H9 (cell line): ENCODE measurements at regions not wholly inside any gene's neighbourhood (a gene's known extent, or its start where the extent isn't known, plus 50 kb on each side); places are given as distances from the start of the nearest gene placed in this dataset.

ENCODE experiments used
- DNase-seq: peaks from one replicate; pipeline ENCODE4 v3.0.0-alpha.2; 2017
- H2AFZ ChIP-seq: one replicate; pipeline ENCODE4 v1.6.1; 2013; ENCODE audit warnings: mild to moderate bottlenecking, low read length, control low read depth, moderate library complexity
- H2AK5ac ChIP-seq: 2 replicates; pipeline ENCODE4 v1.6.1; 2013; ENCODE audit warnings: low read length, control low read depth, mixed read lengths; ENCODE audit not compliant: insufficient read length
- H2BK120ac ChIP-seq: one replicate; pipeline ENCODE4 v1.6.1; 2013; ENCODE audit warnings: low read depth, mild to moderate bottlenecking, low read length, control low read depth, inconsistent platforms; ENCODE audit not compliant: poor library complexity, severe bottlenecking
- H2BK12ac ChIP-seq: 2 replicates; pipeline ENCODE4 v1.6.1; 2013; ENCODE audit warnings: low read length, control low read depth, mixed read lengths, low read depth; ENCODE audit not compliant: insufficient read length
- H2BK15ac ChIP-seq: 2 replicates; pipeline ENCODE4 v1.6.1; 2013; ENCODE audit warnings: low read depth, low read length, control low read depth
- H2BK20ac ChIP-seq: one replicate; pipeline ENCODE4 v1.6.1; 2013; ENCODE audit warnings: low read depth, mild to moderate bottlenecking, low read length, control low read depth, inconsistent platforms; ENCODE audit not compliant: poor library complexity, severe bottlenecking
- H2BK5ac ChIP-seq: 2 replicates; pipeline ENCODE4 v1.6.1; 2013; ENCODE audit warnings: low read length, control low read depth, mixed read lengths; ENCODE audit not compliant: insufficient read length
- H3K14ac ChIP-seq: 2 replicates; pipeline ENCODE4 v1.6.1; 2013; ENCODE audit warnings: low read length, control low read depth; ENCODE audit not compliant: insufficient read depth
- H3K18ac ChIP-seq: 2 replicates; pipeline ENCODE4 v1.6.1; 2013; ENCODE audit warnings: low read depth, mild to moderate bottlenecking, mixed read lengths, low read length, control low read depth; ENCODE audit not compliant: insufficient read length
- H3K23ac ChIP-seq: 2 replicates; pipeline ENCODE4 v1.6.1; 2013; ENCODE audit warnings: low read length, control low read depth, mixed read lengths, low read depth; ENCODE audit not compliant: insufficient read length
- H3K23me2 ChIP-seq: 2 replicates; pipeline ENCODE4 v1.6.1; 2013; ENCODE audit warnings: low read depth, mild to moderate bottlenecking, mixed read lengths, low read length, control low read depth; ENCODE audit not compliant: insufficient read length, poor library complexity, severe bottlenecking
- H3K27ac ChIP-seq: 2 replicates; pipeline ENCODE4 v1.5.1; 2013; ENCODE audit warnings: low read length, control low read depth, mixed read lengths, low read depth; ENCODE audit not compliant: insufficient read length
- H3K27me3 ChIP-seq: 2 replicates; pipeline ENCODE4 v1.6.1; 2013; ENCODE audit warnings: low read length, control low read depth, inconsistent platforms; ENCODE audit not compliant: insufficient read depth
- H3K4ac ChIP-seq: 2 replicates; pipeline ENCODE4 v1.6.1; 2013; ENCODE audit warnings: low read depth, mild to moderate bottlenecking, control low read depth, inconsistent platforms, low read length, moderate library complexity
- H3K4me1 ChIP-seq: 2 replicates; pipeline ENCODE4 v1.6.1; 2013; ENCODE audit warnings: low read length, control low read depth, inconsistent platforms; ENCODE audit not compliant: insufficient read depth
- H3K4me2 ChIP-seq: 2 replicates; pipeline ENCODE4 v1.6.1; 2013; ENCODE audit warnings: low read length, control low read depth, mixed read lengths; ENCODE audit not compliant: insufficient read length, insufficient read depth
- H3K56ac ChIP-seq: 2 replicates; pipeline ENCODE4 v1.6.1; 2013; ENCODE audit warnings: low read depth, mild to moderate bottlenecking, mixed read lengths, low read length, control low read depth; ENCODE audit not compliant: insufficient read length
- H3K79me1 ChIP-seq: 2 replicates; pipeline ENCODE4 v1.6.1; 2013; ENCODE audit warnings: low read depth, mild to moderate bottlenecking, moderate library complexity, low read length, control low read depth, inconsistent platforms; ENCODE audit not compliant: insufficient read depth, poor library complexity, severe bottlenecking
- H3K79me2 ChIP-seq: 2 replicates; pipeline ENCODE4 v1.6.1; 2013; ENCODE audit warnings: low read length, control low read depth, inconsistent platforms; ENCODE audit not compliant: insufficient read depth
- H3K9ac ChIP-seq: 2 replicates; pipeline ENCODE4 v1.6.1; 2013; ENCODE audit warnings: low read length, control low read depth, mixed read lengths; ENCODE audit not compliant: insufficient read length; ENCODE audit errors: extremely low read depth
- H3K9me3 ChIP-seq: one replicate; pipeline ENCODE4 v1.6.1; 2013; ENCODE audit warnings: low read depth, low read length, inconsistent platforms; ENCODE audit not compliant: control insufficient read depth
- H3T11ph ChIP-seq: one replicate; pipeline ENCODE4 v1.6.1; 2013; ENCODE audit warnings: mild to moderate bottlenecking, low read length, control low read depth, inconsistent platforms
- H4K20me1 ChIP-seq: one replicate; pipeline ENCODE4 v1.6.1; 2013; ENCODE audit not compliant: control insufficient read depth, insufficient read length, insufficient read depth
- H4K5ac ChIP-seq: 2 replicates; pipeline ENCODE4 v1.6.1; 2013; ENCODE audit warnings: low read depth, mild to moderate bottlenecking, mixed read lengths, low read length, control low read depth; ENCODE audit not compliant: insufficient read length
- H4K8ac ChIP-seq: replicated peaks from 2 replicates; pipeline ENCODE4 v1.6.1; 2013; ENCODE audit warnings: low read length, control low read depth, mixed read lengths, low read depth; ENCODE audit not compliant: insufficient read length
- H4K91ac ChIP-seq: 2 replicates; pipeline ENCODE4 v1.6.1; 2013; ENCODE audit warnings: low read depth, mild to moderate bottlenecking, moderate library complexity, mixed read lengths, low read length, control low read depth; ENCODE audit not compliant: insufficient read length
- H3K27ac Mint-ChIP-seq, 3 experiments: 2 replicates in 2 of 3; 3 replicates in 1 of 3; pipeline ENCODE4 v1.8.0; 2020 to 2021; ENCODE audit warnings: mixed read lengths in 3 of 3, mild to moderate bottlenecking in 1 of 3, moderate library complexity in 1 of 3
- H3K27me3 Mint-ChIP-seq: 2 replicates; pipeline ENCODE4 v1.8.0; 2021; ENCODE audit warnings: low read depth, mild to moderate bottlenecking, moderate library complexity, mixed read lengths
- H3K36me3 Mint-ChIP-seq, 3 experiments: 2 replicates in 2 of 3; 3 replicates in 1 of 3; pipeline ENCODE4 v1.8.0; 2020 to 2021; ENCODE audit warnings: low read depth in 3 of 3, mixed read lengths in 3 of 3; ENCODE audit not compliant: insufficient read depth in 1 of 3
- H3K4me1 Mint-ChIP-seq, 2 experiments: 2 replicates each; pipeline ENCODE4 v1.8.0; 2020; ENCODE audit warnings: mixed read lengths in 2 of 2
- H3K4me3 Mint-ChIP-seq, 2 experiments: 2 replicates in 1 of 2; 3 replicates in 1 of 2; pipeline ENCODE4 v1.8.0; 2020 to 2021; ENCODE audit warnings: mild to moderate bottlenecking in 2 of 2, mixed read lengths in 2 of 2, moderate library complexity in 1 of 2
- H3K9me3 Mint-ChIP-seq, 2 experiments: 2 replicates in 1 of 2; 3 replicates in 1 of 2; pipeline ENCODE4 v1.8.0; 2020; ENCODE audit warnings: mild to moderate bottlenecking in 2 of 2, mixed read lengths in 2 of 2, moderate library complexity in 1 of 2
- WGBS: extraction: QIAGEN DNeasy Blood & Tissue Kit; methylation state at CpG from one replicate; pipeline ENCODE4 v1.1.7; 2013; ENCODE audit warnings: missing lambda C conversion rate, low lambda C conversion rate, mixed read lengths; ENCODE audit not compliant: insufficient read length; ENCODE audit errors: extremely low coverage; 5-methylcytosine and 5-hydroxymethylcytosine counted together
- TF ChIP-seq, protein P1 (sequence below): fragments of 200-600 bp; sonication (generic); conservative IDR thresholded peaks from 3 replicates; pipeline ENCODE4 v1.8.0; 2021; ENCODE audit warnings: antibody characterized with exemption, mild to moderate bottlenecking

DNA sequence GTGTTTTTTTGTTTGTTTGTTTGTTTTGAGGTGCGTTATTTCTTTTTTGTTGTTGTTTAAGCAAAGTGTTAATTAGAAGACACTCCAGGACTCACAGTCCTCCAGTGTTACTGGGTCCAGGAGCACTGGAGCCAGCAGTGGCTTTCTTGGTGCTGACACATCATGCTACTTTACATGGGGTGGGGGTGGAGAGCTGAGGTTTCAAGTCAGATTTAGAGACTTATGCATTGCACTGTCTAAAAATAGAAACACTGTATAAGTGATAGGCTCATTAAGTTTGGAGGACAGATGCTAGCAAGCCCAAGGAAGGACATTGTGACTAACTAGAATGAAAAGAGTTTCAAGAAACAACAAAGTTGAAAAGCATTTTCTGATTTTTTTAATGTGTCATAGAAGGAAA is 2209.2 kb downstream of the MAT2B start:
- no peak overlapping the region for H3K27ac ChIP-seq
- no peak overlapping the region for H4K8ac ChIP-seq
- peaks cover 0 to 5% of the 10 kb centered on the region in 2 experiments; a peak in 2 of 5 replicates for H3K9me3 Mint-ChIP-seq
- TF ChIP-seq, protein P1, sequence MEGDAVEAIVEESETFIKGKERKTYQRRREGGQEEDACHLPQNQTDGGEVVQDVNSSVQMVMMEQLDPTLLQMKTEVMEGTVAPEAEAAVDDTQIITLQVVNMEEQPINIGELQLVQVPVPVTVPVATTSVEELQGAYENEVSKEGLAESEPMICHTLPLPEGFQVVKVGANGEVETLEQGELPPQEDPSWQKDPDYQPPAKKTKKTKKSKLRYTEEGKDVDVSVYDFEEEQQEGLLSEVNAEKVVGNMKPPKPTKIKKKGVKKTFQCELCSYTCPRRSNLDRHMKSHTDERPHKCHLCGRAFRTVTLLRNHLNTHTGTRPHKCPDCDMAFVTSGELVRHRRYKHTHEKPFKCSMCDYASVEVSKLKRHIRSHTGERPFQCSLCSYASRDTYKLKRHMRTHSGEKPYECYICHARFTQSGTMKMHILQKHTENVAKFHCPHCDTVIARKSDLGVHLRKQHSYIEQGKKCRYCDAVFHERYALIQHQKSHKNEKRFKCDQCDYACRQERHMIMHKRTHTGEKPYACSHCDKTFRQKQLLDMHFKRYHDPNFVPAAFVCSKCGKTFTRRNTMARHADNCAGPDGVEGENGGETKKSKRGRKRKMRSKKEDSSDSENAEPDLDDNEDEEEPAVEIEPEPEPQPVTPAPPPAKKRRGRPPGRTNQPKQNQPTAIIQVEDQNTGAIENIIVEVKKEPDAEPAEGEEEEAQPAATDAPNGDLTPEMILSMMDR: no peak
- no peaks in the 10 kb centered on the region for H3K79me1 ChIP-seq
- no peak overlapping the region for H2BK5ac ChIP-seq
- H3K4me3 Mint-ChIP-seq: no peak overlapping the region
- H3K79me2 ChIP-seq: no peaks in the 10 kb centered on the region
- H3K27me3 Mint-ChIP-seq: no peaks in the 10 kb centered on the region
- no peak overlapping the region for H3K27ac Mint-ChIP-seq
- H3K4me1 Mint-ChIP-seq: peaks cover 7% of the 10 kb centered on the region in 2 experiments
- peaks cover 0 to 4% (median 0%) of the 10 kb centered on the region in 3 experiments; a peak in 1 of 7 replicates for H3K36me3 Mint-ChIP-seq
- no peaks in the 10 kb centered on the region for H3K4me1 ChIP-seq
- H2AFZ ChIP-seq: no peak overlapping the region
- H3K27me3 ChIP-seq: no peaks in the 10 kb centered on the region
- H2BK120ac ChIP-seq: no peak overlapping the region
- H3K23me2 ChIP-seq: no peaks in the 10 kb centered on the region
- no peak overlapping the region for H2AK5ac ChIP-seq
- H3K9me3 ChIP-seq: no peaks in the 10 kb centered on the region
- no peak overlapping the region for H3K9ac ChIP-seq
- DNase-seq: no peak
- no peak overlapping the region for H3K23ac ChIP-seq
- H2BK20ac ChIP-seq: no peak overlapping the region
- H2BK15ac ChIP-seq: no peak overlapping the region
- H3K56ac ChIP-seq: no peak overlapping the region
- no peaks in the 10 kb centered on the region for H4K20me1 ChIP-seq
- no peak overlapping the region for H3K4me2 ChIP-seq
- H4K91ac ChIP-seq: no peak overlapping the region
- no peak overlapping the region for H4K5ac ChIP-seq
- no CpG with 5 or more reads among the region's 1 CpG for WGBS
- H3K18ac ChIP-seq: no peak overlapping the region
- no peak overlapping the region for H3K4ac ChIP-seq
- no peak overlapping the region for H2BK12ac ChIP-seq
- no peak overlapping the region for H3K14ac ChIP-seq
- H3T11ph ChIP-seq: no peak overlapping the region
